Neural cell (in vitro differentiated cells): ENCODE measurements at regions not wholly inside any gene's neighbourhood (a gene's known extent, or its start where the extent isn't known, plus 50 kb on each side); places are given as distances from the start of the nearest gene placed in this dataset.

Experiments
- H2AFZ ChIP-seq: fragments of 200-600, 300-800 bp; sonication (generic), shearing (Covaris generic); 2 replicates; pipeline ENCODE4 v1.6.0; 2014; ENCODE audit warnings: low read depth, mild to moderate bottlenecking, antibody characterized with exemption, low read length, moderate library complexity
- H3F3A ChIP-seq: fragments of 200-600 bp; shearing (Covaris generic); 2 replicates; pipeline ENCODE4 v1.6.1; 2016; ENCODE audit warnings: mild to moderate bottlenecking, moderate library complexity, mixed read lengths, antibody characterized with exemption, low read length; ENCODE audit not compliant: insufficient read depth, poor library complexity, severe bottlenecking
- H3K27ac ChIP-seq: fragments of 200-600, 300-800 bp; sonication (generic), shearing (Covaris generic); 2 replicates; pipeline ENCODE4 v1.5.1; 2014; ENCODE audit warnings: mild to moderate bottlenecking, low read length, moderate library complexity
- H3K27me3 ChIP-seq: fragments of 300-800, 200-600 bp; sonication (generic), shearing (Covaris generic); 2 replicates; pipeline ENCODE4 v1.6.0; 2014; ENCODE audit warnings: mild to moderate bottlenecking, low read depth, low read length, moderate library complexity; ENCODE audit not compliant: insufficient read depth
- H3K36me3 ChIP-seq: fragments of 300-800, 200-600 bp; sonication (generic), shearing (Covaris generic); 2 replicates; pipeline ENCODE4 v1.5.1; 2014; ENCODE audit warnings: mild to moderate bottlenecking, antibody characterized with exemption, low read length, moderate library complexity; ENCODE audit not compliant: insufficient read depth
- H3K4me2 ChIP-seq: fragments of 300-800, 200-600 bp; sonication (generic), shearing (Covaris generic); 2 replicates; pipeline ENCODE4 v1.6.0; 2014; ENCODE audit warnings: mild to moderate bottlenecking, low read length
- H3K4me3 ChIP-seq: fragments of 300-800, 200-600 bp; sonication (generic), shearing (Covaris generic); 2 replicates; pipeline ENCODE4 v1.5.1; 2014; ENCODE audit warnings: mild to moderate bottlenecking, low read length, moderate library complexity
- H3K79me2 ChIP-seq: fragments of 200-600 bp; shearing (Covaris generic); replicated peaks from 2 replicates; pipeline ENCODE4 v1.6.0; 2014; ENCODE audit warnings: mild to moderate bottlenecking, low read length, moderate library complexity; ENCODE audit not compliant: insufficient read depth
- H3K9ac ChIP-seq: fragments of 300-800, 200-600 bp; sonication (generic), shearing (Covaris generic); 2 replicates; pipeline ENCODE4 v1.6.1; 2016; ENCODE audit warnings: mild to moderate bottlenecking, low read length, mixed read lengths
- H3K9me2 ChIP-seq: fragments of 200-600 bp; shearing (Covaris generic); 2 replicates; pipeline ENCODE4 v1.6.1; 2016; ENCODE audit warnings: mild to moderate bottlenecking, low read length, mixed read lengths; ENCODE audit not compliant: insufficient read depth
- H3K9me3 ChIP-seq: fragments of 200-600, 300-800 bp; sonication (generic), shearing (Covaris generic); 2 replicates; pipeline ENCODE4 v1.6.1; 2016; ENCODE audit warnings: mild to moderate bottlenecking, mixed run types, low read length, moderate library complexity, mixed read lengths
- H4K20me1 ChIP-seq: fragments of 200-600 bp; shearing (Covaris generic); 2 replicates; pipeline ENCODE4 v1.6.1; 2016; ENCODE audit warnings: mild to moderate bottlenecking, mixed run types; ENCODE audit not compliant: insufficient read depth
- EP300 ChIP-seq: fragments of 450-650 bp; conservative IDR thresholded peaks from 2 replicates; pipeline ENCODE4 v1.6.1; 2014; ENCODE audit warnings: antibody characterized with exemption, mild to moderate bottlenecking, moderate library complexity; ENCODE audit not compliant: poor library complexity, severe bottlenecking
- EZH2 ChIP-seq: fragments of 200-600, 300-800 bp; shearing (Covaris generic), sonication (generic); IDR thresholded peaks from 2 replicates; pipeline ENCODE4 v1.6.1; 2014; ENCODE audit warnings: antibody characterized with exemption, low read length, borderline replicate concordance, mild to moderate bottlenecking; ENCODE audit not compliant: insufficient read depth, poor library complexity, severe bottlenecking
- MXI1 ChIP-seq: fragments of 450-650 bp; conservative IDR thresholded peaks from 2 replicates; pipeline ENCODE4 v1.6.1; 2014; ENCODE audit warnings: antibody characterized with exemption, mild to moderate bottlenecking; ENCODE audit not compliant: poor library complexity, severe bottlenecking
- POLR2AphosphoS5 ChIP-seq: IDR thresholded peaks from 2 replicates; pipeline ENCODE4 v1.6.1; 2012
- RAD21 ChIP-seq: fragments of 450-650 bp; conservative IDR thresholded peaks from 2 replicates; pipeline ENCODE4 v1.6.1; 2014; ENCODE audit warnings: antibody characterized with exemption, mild to moderate bottlenecking, moderate library complexity
- SMC3 ChIP-seq: fragments of 450-650 bp; conservative IDR thresholded peaks from 2 replicates; pipeline ENCODE4 v1.6.1; 2014; ENCODE audit warnings: antibody characterized with exemption, mild to moderate bottlenecking, moderate library complexity; ENCODE audit not compliant: poor library complexity
- TAF1 ChIP-seq: IDR thresholded peaks from 2 replicates; pipeline ENCODE4 v1.6.1; 2012; ENCODE audit warnings: low read depth
- TF ChIP-seq, protein P1 (sequence below): fragments of 450-650 bp; IDR thresholded peaks from 2 replicates; pipeline ENCODE4 v1.5.1; 2014; ENCODE audit warnings: antibody characterized with exemption, mild to moderate bottlenecking, moderate library complexity; ENCODE audit not compliant: poor library complexity, severe bottlenecking
- TF ChIP-seq, protein P2 (sequence below): IDR thresholded peaks from 2 replicates; pipeline ENCODE4 v1.6.1; 2012; ENCODE audit warnings: borderline replicate concordance

DNA sequence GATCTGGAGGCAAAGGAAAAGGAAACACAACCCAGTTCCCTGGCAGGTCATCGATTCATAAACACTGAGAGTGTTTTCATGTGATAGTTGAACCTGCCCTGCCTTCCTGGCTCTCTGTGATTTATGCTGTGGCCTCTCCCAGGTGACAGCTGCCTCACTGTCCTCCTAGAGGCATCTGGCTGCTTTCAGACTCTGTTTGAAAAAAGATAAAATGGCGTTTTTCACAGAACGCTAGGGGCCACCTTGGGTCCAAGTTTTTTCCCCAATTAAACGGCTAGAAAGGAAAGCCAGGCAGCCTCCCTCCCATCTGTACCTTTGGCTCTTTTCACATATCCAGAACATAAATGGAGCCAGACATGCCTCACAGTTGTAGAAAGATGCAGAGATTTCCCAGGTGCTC is 252.6 kb upstream of the CCDC196 start:
- TF ChIP-seq EP300 (no peak), MXI1 (no peak), POLR2AphosphoS5 (no peak), RAD21 (no peak), EZH2 (no peak), SMC3 (no peak), TAF1 (no peak)
- TF ChIP-seq, protein P1, sequence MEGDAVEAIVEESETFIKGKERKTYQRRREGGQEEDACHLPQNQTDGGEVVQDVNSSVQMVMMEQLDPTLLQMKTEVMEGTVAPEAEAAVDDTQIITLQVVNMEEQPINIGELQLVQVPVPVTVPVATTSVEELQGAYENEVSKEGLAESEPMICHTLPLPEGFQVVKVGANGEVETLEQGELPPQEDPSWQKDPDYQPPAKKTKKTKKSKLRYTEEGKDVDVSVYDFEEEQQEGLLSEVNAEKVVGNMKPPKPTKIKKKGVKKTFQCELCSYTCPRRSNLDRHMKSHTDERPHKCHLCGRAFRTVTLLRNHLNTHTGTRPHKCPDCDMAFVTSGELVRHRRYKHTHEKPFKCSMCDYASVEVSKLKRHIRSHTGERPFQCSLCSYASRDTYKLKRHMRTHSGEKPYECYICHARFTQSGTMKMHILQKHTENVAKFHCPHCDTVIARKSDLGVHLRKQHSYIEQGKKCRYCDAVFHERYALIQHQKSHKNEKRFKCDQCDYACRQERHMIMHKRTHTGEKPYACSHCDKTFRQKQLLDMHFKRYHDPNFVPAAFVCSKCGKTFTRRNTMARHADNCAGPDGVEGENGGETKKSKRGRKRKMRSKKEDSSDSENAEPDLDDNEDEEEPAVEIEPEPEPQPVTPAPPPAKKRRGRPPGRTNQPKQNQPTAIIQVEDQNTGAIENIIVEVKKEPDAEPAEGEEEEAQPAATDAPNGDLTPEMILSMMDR: no peak
- TF ChIP-seq, protein P2, sequence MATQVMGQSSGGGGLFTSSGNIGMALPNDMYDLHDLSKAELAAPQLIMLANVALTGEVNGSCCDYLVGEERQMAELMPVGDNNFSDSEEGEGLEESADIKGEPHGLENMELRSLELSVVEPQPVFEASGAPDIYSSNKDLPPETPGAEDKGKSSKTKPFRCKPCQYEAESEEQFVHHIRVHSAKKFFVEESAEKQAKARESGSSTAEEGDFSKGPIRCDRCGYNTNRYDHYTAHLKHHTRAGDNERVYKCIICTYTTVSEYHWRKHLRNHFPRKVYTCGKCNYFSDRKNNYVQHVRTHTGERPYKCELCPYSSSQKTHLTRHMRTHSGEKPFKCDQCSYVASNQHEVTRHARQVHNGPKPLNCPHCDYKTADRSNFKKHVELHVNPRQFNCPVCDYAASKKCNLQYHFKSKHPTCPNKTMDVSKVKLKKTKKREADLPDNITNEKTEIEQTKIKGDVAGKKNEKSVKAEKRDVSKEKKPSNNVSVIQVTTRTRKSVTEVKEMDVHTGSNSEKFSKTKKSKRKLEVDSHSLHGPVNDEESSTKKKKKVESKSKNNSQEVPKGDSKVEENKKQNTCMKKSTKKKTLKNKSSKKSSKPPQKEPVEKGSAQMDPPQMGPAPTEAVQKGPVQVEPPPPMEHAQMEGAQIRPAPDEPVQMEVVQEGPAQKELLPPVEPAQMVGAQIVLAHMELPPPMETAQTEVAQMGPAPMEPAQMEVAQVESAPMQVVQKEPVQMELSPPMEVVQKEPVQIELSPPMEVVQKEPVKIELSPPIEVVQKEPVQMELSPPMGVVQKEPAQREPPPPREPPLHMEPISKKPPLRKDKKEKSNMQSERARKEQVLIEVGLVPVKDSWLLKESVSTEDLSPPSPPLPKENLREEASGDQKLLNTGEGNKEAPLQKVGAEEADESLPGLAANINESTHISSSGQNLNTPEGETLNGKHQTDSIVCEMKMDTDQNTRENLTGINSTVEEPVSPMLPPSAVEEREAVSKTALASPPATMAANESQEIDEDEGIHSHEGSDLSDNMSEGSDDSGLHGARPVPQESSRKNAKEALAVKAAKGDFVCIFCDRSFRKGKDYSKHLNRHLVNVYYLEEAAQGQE: no peak
- Histone ChIP-seq H3K27ac (no peak overlapping the region), H3K79me2 (no peaks in the 10 kb centered on the region), H3K4me2 (no peak overlapping the region), H3K9ac (no peak overlapping the region), H2AFZ (no peak overlapping the region), H3K36me3 (no peaks in the 10 kb centered on the region), H3K4me3 (no peak overlapping the region), H3K27me3 (peaks cover 24% of the 10 kb centered on the region), H3K9me2 (no peaks in the 10 kb centered on the region), H3F3A (no peaks in the 10 kb centered on the region), H4K20me1 (no peaks in the 10 kb centered on the region), H3K9me3 (no peaks in the 10 kb centered on the region)

DNA sequence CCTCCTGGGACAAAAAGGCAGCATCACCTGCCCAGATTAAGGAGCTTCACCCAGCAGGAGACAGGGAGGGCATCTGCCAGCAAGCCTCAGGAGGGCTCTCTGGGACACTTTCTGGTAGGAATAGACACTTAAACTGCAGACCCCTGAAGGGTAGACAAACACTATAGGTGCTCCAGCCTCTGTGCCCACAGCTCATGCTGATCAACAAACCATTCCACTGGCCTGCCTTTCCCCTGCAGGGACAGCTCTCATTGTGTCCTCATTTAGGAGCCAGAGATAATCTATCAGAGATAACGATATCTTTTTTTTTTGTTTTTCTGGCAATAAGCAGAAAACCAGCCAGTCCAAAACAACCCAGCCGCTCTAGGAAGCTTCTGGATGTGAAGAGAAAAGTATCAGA is 251.8 kb upstream of the CCDC196 start:
- TF ChIP-seq, protein P1: no peak
- TF ChIP-seq SMC3 (no peak), MXI1 (no peak), TAF1 (no peak), EP300 (no peak), RAD21 (no peak), EZH2 (no peak), POLR2AphosphoS5 (no peak)
- TF ChIP-seq, protein P2: no peak
- Histone ChIP-seq H3K9ac (no peak overlapping the region), H3K9me3 (no peaks in the 10 kb centered on the region), H2AFZ (no peak overlapping the region), H3K9me2 (no peaks in the 10 kb centered on the region), H3K4me2 (no peak overlapping the region), H3K27ac (no peak overlapping the region), H3F3A (no peaks in the 10 kb centered on the region), H3K79me2 (no peaks in the 10 kb centered on the region), H3K36me3 (no peaks in the 10 kb centered on the region), H4K20me1 (no peaks in the 10 kb centered on the region), H3K4me3 (no peak overlapping the region), H3K27me3 (peaks cover 24% of the 10 kb centered on the region)
